A673 (cell line): ENCODE measurements at regions not wholly inside any gene's neighbourhood (a gene's known extent, or its start where the extent isn't known, plus 50 kb on each side); places are given as distances from the start of the nearest gene placed in this dataset.

Experiments used
- BruUV-seq: library from RNA; stranded (reverse); fragments of 400-500 nt; replicated peaks from 2 replicates; lab custom pipeline; 2021; lab: Mats Ljungman, UMichigan
- CTCF ChIA-PET: fragments of 300-600 bp; sonication (Branson Sonifier 250); formaldehyde crosslinking; loops from one replicate; lab custom pipeline; 2022; ENCODE audit warnings: antibody characterized with exemption; lab: Charles Lee
- POLR2A ChIA-PET: fragments of 300-600 bp; sonication (Branson Sonifier 250); formaldehyde crosslinking; loops from one replicate; lab custom pipeline; 2022; ENCODE audit warnings: antibody characterized with exemption; ENCODE audit not compliant: low non-redundant PET; lab: Charles Lee
- DNase-seq: peaks from one replicate; pipeline ENCODE4 v3.0.0-alpha.2; 2015; ENCODE audit warnings: low spot score
- H3K27ac ChIP-seq: fragments of 200-600 bp; sonication (generic); 2 replicates; pipeline ENCODE4 v1.5.1; 2016; ENCODE audit warnings: mixed run types, low read depth, mild to moderate bottlenecking, mixed read lengths, antibody characterized with exemption, low read length; ENCODE audit not compliant: poor library complexity, severe bottlenecking
- H3K27me3 ChIP-seq: fragments of 200-600 bp; sonication (generic); replicated peaks from 2 replicates; pipeline ENCODE4 v1.6.1; 2017; ENCODE audit warnings: mixed run types, low read depth, mild to moderate bottlenecking, mixed read lengths, antibody characterized with exemption, low read length; ENCODE audit not compliant: insufficient read depth, poor library complexity
- H3K36me3 ChIP-seq: fragments of 200-600 bp; sonication (generic); 2 replicates; pipeline ENCODE4 v1.6.1; 2016; ENCODE audit warnings: mixed run types, mild to moderate bottlenecking, mixed read lengths, antibody characterized with exemption, low read length; ENCODE audit not compliant: insufficient read depth, poor library complexity, severe bottlenecking
- H3K4me1 ChIP-seq: fragments of 200-600 bp; sonication (generic); 2 replicates; pipeline ENCODE4 v1.6.1; 2017; ENCODE audit warnings: mixed run types, mild to moderate bottlenecking, mixed read lengths, antibody characterized with exemption, low read length; ENCODE audit not compliant: insufficient read depth, poor library complexity, severe bottlenecking
- H3K4me3 ChIP-seq: fragments of 200-600 bp; sonication (generic); 2 replicates; pipeline ENCODE4 v1.5.1; 2016; ENCODE audit warnings: low read depth, mixed run types, mild to moderate bottlenecking, mixed read lengths, low read length; ENCODE audit not compliant: poor library complexity, severe bottlenecking
- H3K9me3 ChIP-seq: fragments of 200-600 bp; sonication (generic); 2 replicates; pipeline ENCODE4 v1.6.1; 2016; ENCODE audit warnings: mixed run types, low read depth, mild to moderate bottlenecking, mixed read lengths, antibody characterized with exemption, low read length; ENCODE audit not compliant: poor library complexity, severe bottlenecking
- EZH2 ChIP-seq: fragments of 200-600 bp; sonication (generic); IDR thresholded peaks from 2 replicates; pipeline ENCODE4 v1.6.1; 2017; ENCODE audit warnings: borderline replicate concordance, low read depth, mild to moderate bottlenecking, mixed read lengths, antibody characterized with exemption, low read length; ENCODE audit not compliant: poor library complexity, severe bottlenecking
- intact Hi-C: fragments of 100-400 bp; cut with micrococcal nuclease; formaldehyde crosslinking; loops from one replicate; pipeline ENCODE4 v1.10.0; 2022; ENCODE audit not compliant: unreplicated experiment
- TF ChIP-seq, protein P1 (sequence below): fragments of 300-800, 200-600 bp; sonication (generic); conservative IDR thresholded peaks from 2 replicates; pipeline ENCODE4 v1.5.1; 2017; ENCODE audit warnings: low read depth, mild to moderate bottlenecking, antibody characterized with exemption, low read length, moderate library complexity, mixed read lengths

DNA sequence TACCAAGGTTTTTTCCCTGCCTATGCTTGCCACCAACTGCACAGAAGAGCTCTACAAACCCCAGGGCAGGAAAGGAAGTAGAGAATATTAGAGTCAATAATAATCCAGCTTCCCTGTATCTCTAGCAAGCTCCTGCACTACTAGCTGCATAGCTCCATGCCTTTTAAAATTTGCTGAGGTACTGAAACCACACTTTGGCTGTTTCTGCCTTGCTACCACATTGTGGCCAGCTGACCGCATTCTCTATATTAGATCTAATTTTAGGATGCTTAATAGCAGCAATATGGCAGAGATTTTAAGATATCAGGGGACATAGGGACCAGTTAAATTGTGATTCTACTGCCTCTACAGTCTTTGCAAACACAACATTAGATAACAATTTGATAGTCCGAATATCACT lies 534.6 kb downstream of the MBD2 start:
- intact Hi-C loops = no loop called here
- no peaks in the 10 kb centered on the region for H3K9me3 ChIP-seq
- TF ChIP-seq, protein P1, sequence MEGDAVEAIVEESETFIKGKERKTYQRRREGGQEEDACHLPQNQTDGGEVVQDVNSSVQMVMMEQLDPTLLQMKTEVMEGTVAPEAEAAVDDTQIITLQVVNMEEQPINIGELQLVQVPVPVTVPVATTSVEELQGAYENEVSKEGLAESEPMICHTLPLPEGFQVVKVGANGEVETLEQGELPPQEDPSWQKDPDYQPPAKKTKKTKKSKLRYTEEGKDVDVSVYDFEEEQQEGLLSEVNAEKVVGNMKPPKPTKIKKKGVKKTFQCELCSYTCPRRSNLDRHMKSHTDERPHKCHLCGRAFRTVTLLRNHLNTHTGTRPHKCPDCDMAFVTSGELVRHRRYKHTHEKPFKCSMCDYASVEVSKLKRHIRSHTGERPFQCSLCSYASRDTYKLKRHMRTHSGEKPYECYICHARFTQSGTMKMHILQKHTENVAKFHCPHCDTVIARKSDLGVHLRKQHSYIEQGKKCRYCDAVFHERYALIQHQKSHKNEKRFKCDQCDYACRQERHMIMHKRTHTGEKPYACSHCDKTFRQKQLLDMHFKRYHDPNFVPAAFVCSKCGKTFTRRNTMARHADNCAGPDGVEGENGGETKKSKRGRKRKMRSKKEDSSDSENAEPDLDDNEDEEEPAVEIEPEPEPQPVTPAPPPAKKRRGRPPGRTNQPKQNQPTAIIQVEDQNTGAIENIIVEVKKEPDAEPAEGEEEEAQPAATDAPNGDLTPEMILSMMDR = no peak
- TF ChIP-seq EZH2 = no peak
- ChIA-PET POLR2A (no interaction called here), CTCF (no interaction called here)
- H3K27me3 ChIP-seq = peaks cover 6% of the 10 kb centered on the region
- no TSS peak for BruUV-seq
- DNase-seq = no peak
- no peak overlapping the region for H3K4me3 ChIP-seq
- no peaks in the 10 kb centered on the region for H3K36me3 ChIP-seq
- no peaks in the 10 kb centered on the region for H3K4me1 ChIP-seq
- no peak overlapping the region for H3K27ac ChIP-seq

DNA sequence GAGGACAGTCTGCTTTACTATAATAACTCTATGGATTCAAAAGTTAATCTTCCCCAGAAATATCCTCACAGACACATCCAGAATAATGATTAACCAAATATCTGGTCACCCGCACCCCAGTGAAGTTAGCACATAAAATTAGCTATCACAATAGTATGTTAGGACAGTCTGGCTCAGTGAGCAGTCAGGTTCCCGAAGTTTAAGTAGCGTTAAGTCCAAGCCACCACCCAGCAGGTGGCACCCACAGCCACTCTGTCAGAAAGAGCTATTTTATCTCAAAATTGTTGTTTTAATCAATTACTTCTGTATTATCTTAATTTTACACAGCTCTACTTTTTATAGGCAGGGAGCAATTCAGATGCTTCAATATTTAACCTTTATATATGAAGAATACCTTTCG lies 537.5 kb downstream of the MBD2 start:
- intact Hi-C loops = no loop called here
- no peak overlapping the region for H3K4me3 ChIP-seq
- DNase-seq = no peak
- H3K9me3 ChIP-seq = no peaks in the 10 kb centered on the region
- H3K27me3 ChIP-seq = peaks cover 6% of the 10 kb centered on the region
- no peaks in the 10 kb centered on the region for H3K36me3 ChIP-seq
- CTCF ChIA-PET = no interaction called here
- POLR2A ChIA-PET = no interaction called here
- no peak overlapping the region for H3K27ac ChIP-seq
- no peaks in the 10 kb centered on the region for H3K4me1 ChIP-seq
- TF ChIP-seq, protein P1 = no peak; the same call in 1 of the 2 replicates
- no peak for TF ChIP-seq EZH2
- no TSS peak for BruUV-seq

DNA sequence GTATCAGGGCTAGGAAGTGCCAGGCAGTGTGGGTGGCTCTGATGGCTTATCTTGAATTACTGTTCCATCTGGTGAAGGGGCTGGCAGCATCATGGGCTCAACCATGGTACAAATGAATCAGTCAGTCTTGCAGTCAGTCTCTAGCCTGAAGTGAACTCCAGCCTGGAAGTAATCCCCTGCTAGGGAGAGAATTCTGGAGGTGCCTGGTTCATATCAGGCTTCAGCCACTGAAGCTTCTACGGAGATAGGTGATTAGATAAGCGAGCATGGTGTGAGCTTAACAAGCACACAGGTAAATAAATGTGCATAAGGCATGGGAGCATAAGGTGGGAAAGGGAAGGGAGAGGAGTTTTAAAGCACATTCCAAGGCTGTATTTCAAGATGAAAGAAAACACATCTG lies 541.7 kb downstream of the MBD2 start:
- no TSS peak for BruUV-seq
- ChIA-PET POLR2A (no interaction called here), CTCF (no interaction called here)
- DNase-seq = no peak
- intact Hi-C loops = no loop called here
- Histone ChIP-seq H3K4me3 (no peak overlapping the region), H3K4me1 (no peaks in the 10 kb centered on the region), H3K9me3 (no peaks in the 10 kb centered on the region), H3K27me3 (peaks cover 9% of the 10 kb centered on the region), H3K27ac (no peak overlapping the region), H3K36me3 (no peaks in the 10 kb centered on the region)
- TF ChIP-seq EZH2 = no peak
- TF ChIP-seq, protein P1 = no peak
